Peyer's patch (tissue), 4 donors: ENCODE measurements at regions not wholly inside any gene's neighbourhood (a gene's known extent, or its start where the extent isn't known, plus 50 kb on each side); places are given as distances from the start of the nearest gene placed in this dataset.

Experiments used
- DNase-seq, 3 donors: peaks; one replicate each; pipeline ENCODE4 v3.0.0-alpha.2; 2017 to 2019
- H3K27ac ChIP-seq, 4 donors: fragments of 200-600 bp; sonication (generic); one replicate each; pipeline ENCODE4 v1.5.1; 2016 to 2019
- H3K27me3 ChIP-seq, 2 donors: fragments of 200-600 bp; sonication (generic); one replicate each; pipeline ENCODE4 v1.5.1; 2019
- H3K36me3 ChIP-seq, 3 donors: fragments of 200-600 bp; sonication (generic); one replicate each; pipeline ENCODE4 v1.5.1; 2016 to 2019
- H3K4me1 ChIP-seq, 4 donors: fragments of 200-600 bp; sonication (generic); one replicate each; pipeline ENCODE4 v1.5.1; 2016 to 2019
- H3K4me3 ChIP-seq, 4 donors: fragments of 200-600 bp; sonication (generic); 1 replicate in 3 of 4; 2 replicates in 1 of 4; pipeline ENCODE4 v1.5.1; 2016 to 2019; ENCODE audit warnings: mild to moderate bottlenecking in 1 of 4
- H3K9me3 ChIP-seq, 4 donors: fragments of 200-600 bp; sonication (generic); one replicate each; pipeline ENCODE4 v1.5.1; 2016 to 2019; ENCODE audit warnings: mild to moderate bottlenecking in 1 of 4
- POLR2A ChIP-seq, 2 donors: fragments of 450-650 bp; IDR thresholded peaks; one replicate each; pipeline ENCODE4 v1.5.1; 2017; ENCODE audit warnings: antibody characterized with exemption in 2 of 2, mild to moderate bottlenecking in 2 of 2, moderate library complexity in 2 of 2
- TF ChIP-seq, protein P1 (sequence below), 6 experiments: fragments of 450-650 bp in 4 of 6; fragments of 200-600 bp in 2 of 6; sonication (generic) in 1 of 6; IDR thresholded peaks; one replicate each; pipeline ENCODE4 v1.5.1; 2017 to 2019; ENCODE audit warnings: antibody characterized with exemption in 6 of 6, mild to moderate bottlenecking in 3 of 6, moderate library complexity in 1 of 6

GRCh38 chr5:109945097-109945678 is 255.5 kb downstream of the MAN2A1 start:
- no peak for TF ChIP-seq POLR2A (IDR thresholded peaks at IDR 0.05)
- TF ChIP-seq, protein P1, sequence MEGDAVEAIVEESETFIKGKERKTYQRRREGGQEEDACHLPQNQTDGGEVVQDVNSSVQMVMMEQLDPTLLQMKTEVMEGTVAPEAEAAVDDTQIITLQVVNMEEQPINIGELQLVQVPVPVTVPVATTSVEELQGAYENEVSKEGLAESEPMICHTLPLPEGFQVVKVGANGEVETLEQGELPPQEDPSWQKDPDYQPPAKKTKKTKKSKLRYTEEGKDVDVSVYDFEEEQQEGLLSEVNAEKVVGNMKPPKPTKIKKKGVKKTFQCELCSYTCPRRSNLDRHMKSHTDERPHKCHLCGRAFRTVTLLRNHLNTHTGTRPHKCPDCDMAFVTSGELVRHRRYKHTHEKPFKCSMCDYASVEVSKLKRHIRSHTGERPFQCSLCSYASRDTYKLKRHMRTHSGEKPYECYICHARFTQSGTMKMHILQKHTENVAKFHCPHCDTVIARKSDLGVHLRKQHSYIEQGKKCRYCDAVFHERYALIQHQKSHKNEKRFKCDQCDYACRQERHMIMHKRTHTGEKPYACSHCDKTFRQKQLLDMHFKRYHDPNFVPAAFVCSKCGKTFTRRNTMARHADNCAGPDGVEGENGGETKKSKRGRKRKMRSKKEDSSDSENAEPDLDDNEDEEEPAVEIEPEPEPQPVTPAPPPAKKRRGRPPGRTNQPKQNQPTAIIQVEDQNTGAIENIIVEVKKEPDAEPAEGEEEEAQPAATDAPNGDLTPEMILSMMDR (IDR thresholded peaks at IDR 0.05) = no peak
- no peaks in the 10 kb centered on the region for H3K27me3 ChIP-seq

GRCh38 chr5:109945723-109946480 is 256.2 kb downstream of the MAN2A1 start:
- no peaks in the 10 kb centered on the region for H3K36me3 ChIP-seq
- TF ChIP-seq, protein P1 (IDR thresholded peaks at IDR 0.05) = no peak
- TF ChIP-seq POLR2A (IDR thresholded peaks at IDR 0.05) = no peak
- H3K27ac ChIP-seq = no peak overlapping the region
- no peaks in the 10 kb centered on the region for H3K9me3 ChIP-seq
- DNase-seq = no peak
- no peaks in the 10 kb centered on the region for H3K4me1 ChIP-seq
- H3K27me3 ChIP-seq = no peaks in the 10 kb centered on the region
- no peak overlapping the region for H3K4me3 ChIP-seq

More at GRCh38 chr5:109945097-109945678, 255.5 kb downstream of the MAN2A1 start:
- H3K4me3 ChIP-seq = no peak overlapping the region
- H3K27ac ChIP-seq = no peak overlapping the region
- no peak for DNase-seq
- no peaks in the 10 kb centered on the region for H3K9me3 ChIP-seq
- no peaks in the 10 kb centered on the region for H3K36me3 ChIP-seq
- H3K4me1 ChIP-seq = no peaks in the 10 kb centered on the region

DNA sequence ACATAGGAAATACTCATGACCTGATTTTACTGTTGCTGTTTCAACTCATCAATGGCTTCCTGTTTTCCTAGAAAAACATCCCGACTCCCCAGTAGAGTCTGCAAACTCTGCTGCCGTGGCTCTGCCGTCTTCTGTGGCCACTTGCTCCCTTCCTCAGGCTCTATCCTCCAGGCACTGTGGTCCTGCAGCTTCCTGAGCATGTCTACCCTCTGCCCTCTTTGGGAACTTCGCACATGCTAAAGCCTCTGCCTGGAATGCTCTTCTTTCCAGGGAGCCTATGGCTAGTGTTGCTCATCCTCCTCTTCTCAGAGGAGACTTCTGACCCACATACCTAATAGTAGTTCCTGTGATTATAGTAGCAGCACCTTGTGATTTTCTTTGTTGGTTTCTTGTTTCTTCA is 256.9 kb downstream of the MAN2A1 start:
- DNase-seq = no peak
- Histone ChIP-seq H3K4me3 (no peak overlapping the region), H3K27ac (no peak overlapping the region), H3K36me3 (no peaks in the 10 kb centered on the region), H3K4me1 (no peaks in the 10 kb centered on the region), H3K27me3 (no peaks in the 10 kb centered on the region), H3K9me3 (no peaks in the 10 kb centered on the region)
- TF ChIP-seq, protein P1 (IDR thresholded peaks at IDR 0.05) = no peak
- no peak for TF ChIP-seq POLR2A (IDR thresholded peaks at IDR 0.05)

DNA sequence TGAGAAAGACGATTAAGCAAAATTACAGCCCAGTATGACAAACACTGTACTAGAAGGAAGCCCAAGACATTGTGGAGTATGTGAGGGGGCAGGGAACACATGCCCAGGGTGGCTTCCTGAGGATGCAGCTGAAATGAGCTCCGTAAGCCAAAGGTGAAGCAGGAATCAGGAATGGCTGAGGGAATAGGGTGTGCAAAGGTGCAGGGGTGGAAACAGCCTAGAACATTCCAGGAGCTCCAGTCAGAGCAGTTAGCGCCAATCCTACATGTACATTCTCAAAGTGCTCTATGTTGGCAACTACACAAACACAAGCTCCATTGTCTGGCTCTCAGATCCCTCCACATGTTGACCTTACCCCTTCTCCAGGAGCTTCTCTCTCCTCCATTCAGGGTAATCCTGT is 257.9 kb downstream of the MAN2A1 start:
- no peak for TF ChIP-seq POLR2A (IDR thresholded peaks at IDR 0.05)
- TF ChIP-seq, protein P1 (IDR thresholded peaks at IDR 0.05) = no peak
- H3K27me3 ChIP-seq = no peaks in the 10 kb centered on the region

DNA sequence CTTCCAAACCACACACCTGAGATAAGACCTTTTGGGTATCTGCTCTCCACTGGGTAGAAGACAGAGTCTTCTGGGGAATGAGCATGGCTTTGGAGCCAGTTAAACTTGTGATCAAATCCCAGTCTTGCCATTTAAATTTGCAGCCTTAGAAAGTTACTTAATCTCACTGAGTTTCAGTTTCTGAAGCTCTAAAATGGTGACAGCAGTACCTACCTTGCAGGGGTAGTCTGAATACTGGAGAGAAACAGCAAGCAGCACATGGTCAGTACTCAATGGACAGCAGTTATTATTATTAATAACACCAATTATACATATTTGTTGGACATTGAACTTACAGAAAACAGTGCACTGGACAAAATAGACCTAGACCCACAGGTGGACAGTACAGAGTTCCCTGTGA is 260.9 kb downstream of the MAN2A1 start:
- H3K36me3 ChIP-seq = no peaks in the 10 kb centered on the region
- H3K27ac ChIP-seq = no peak overlapping the region
- H3K4me1 ChIP-seq = no peaks in the 10 kb centered on the region
- no peak for TF ChIP-seq POLR2A (IDR thresholded peaks at IDR 0.05)
- TF ChIP-seq, protein P1 (IDR thresholded peaks at IDR 0.05) = no peak
- no peaks in the 10 kb centered on the region for H3K27me3 ChIP-seq
- no peak for DNase-seq
- no peak overlapping the region for H3K4me3 ChIP-seq
- no peaks in the 10 kb centered on the region for H3K9me3 ChIP-seq

More for the DNA sequence above, 257.9 kb downstream of the MAN2A1 start:
- DNase-seq = no peak
- H3K4me3 ChIP-seq = no peak overlapping the region
- H3K4me1 ChIP-seq = no peaks in the 10 kb centered on the region
- H3K36me3 ChIP-seq = no peaks in the 10 kb centered on the region
- no peak overlapping the region for H3K27ac ChIP-seq
- no peaks in the 10 kb centered on the region for H3K9me3 ChIP-seq
